ENCODE measurements at regions not wholly inside any gene's neighbourhood (a gene's known extent, or its start where the extent isn't known, plus 50 kb on each side); places are given as distances from the start of the nearest gene placed in this dataset.

DNA sequence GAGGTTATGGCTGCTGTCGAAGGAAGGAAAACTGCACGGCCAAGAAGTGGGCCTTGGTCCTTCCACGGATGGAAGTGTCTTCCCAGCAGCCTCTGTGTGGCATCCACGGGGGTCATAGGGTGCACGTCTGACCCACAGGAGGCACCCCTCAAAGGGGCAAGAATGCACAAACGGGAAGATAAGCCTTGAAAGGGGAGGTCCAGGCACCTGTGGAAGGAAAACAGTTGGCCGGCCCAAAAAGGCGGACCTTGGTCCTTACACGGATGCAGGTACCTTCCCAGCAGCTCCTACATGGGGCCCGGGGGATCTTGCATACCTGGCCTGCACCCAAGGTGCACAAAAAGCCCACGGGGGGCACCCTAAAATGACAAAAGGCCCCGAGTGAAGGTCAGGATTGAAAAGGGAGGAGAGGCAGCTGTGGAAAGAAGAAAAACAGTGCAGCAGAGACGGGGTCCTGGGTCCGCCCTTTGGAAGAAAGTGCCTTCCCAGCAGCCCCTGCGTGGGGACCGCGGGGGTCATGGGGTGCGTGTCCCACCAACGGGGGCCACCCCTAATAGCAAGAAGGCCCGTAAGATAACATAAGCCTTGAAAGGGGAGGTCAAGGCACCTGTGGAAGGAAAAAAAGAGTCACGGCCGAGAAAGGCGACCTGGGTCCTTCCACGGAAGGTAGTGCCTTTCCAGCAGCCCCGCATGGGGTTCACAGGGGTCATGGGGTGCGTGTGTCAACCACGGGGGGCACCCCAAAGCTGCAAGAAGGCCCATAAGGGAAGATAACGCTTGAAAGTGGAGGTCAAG is 276.1 kb downstream of the ALG10 start:
- CTCF ChIA-PET = no interaction called here
- no peak for DNase-seq (ENCODE audit: extremely low spot score)
- TF ChIP-seq, protein P1, sequence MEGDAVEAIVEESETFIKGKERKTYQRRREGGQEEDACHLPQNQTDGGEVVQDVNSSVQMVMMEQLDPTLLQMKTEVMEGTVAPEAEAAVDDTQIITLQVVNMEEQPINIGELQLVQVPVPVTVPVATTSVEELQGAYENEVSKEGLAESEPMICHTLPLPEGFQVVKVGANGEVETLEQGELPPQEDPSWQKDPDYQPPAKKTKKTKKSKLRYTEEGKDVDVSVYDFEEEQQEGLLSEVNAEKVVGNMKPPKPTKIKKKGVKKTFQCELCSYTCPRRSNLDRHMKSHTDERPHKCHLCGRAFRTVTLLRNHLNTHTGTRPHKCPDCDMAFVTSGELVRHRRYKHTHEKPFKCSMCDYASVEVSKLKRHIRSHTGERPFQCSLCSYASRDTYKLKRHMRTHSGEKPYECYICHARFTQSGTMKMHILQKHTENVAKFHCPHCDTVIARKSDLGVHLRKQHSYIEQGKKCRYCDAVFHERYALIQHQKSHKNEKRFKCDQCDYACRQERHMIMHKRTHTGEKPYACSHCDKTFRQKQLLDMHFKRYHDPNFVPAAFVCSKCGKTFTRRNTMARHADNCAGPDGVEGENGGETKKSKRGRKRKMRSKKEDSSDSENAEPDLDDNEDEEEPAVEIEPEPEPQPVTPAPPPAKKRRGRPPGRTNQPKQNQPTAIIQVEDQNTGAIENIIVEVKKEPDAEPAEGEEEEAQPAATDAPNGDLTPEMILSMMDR (IDR thresholded peaks at IDR 0.05; ENCODE audit: control extremely low read depth, extremely low read depth, low read depth, missing control alignments) = no peak
- POLR2A ChIA-PET = no interaction called here

DNA sequence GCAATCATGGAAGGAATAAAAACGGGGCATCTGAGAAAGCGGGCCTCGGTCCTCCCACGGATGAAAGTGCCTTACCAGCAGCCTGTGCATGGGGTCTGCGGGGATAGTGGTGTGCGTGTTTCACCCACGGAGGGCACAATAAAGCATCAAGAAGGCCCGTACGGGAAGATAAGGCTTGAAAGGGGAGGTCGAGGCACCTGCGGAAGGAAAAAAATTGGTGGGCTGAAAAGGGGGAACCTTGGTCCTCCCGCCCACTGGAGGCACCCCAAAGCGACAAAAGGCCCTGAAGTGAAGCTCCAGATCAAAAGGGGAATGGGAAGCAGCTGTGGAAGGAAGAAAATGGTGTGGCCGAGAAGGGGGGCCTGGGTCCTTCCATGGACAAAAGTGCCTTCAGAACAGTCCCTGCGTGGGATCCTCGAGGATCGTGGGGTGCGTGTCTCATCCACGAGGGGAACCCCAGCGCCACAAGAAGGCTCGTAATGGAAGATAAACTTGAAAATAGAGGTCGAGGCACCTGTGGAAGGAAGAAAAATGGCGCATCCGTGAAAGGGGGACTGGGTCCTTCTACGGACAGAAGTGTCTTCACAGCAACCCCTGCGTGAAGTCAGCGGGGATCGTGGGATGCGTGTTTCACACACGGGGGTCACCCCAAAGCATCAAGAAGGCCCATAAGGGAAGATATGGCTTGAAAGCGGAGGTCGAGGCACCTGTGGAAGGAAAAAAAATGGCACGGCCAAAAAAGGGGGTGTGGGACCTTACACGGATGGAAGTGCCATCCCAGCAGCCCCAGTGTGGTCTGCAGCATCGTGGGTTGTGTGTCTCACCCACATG is 276.9 kb downstream of the ALG10 start:
- POLR2A ChIA-PET = no interaction called here
- CTCF ChIA-PET = no interaction called here
- no peak for DNase-seq (ENCODE audit: extremely low spot score)
- TF ChIP-seq, protein P1 (IDR thresholded peaks at IDR 0.05; ENCODE audit: control extremely low read depth, extremely low read depth, low read depth, missing control alignments) = no peak

DNA sequence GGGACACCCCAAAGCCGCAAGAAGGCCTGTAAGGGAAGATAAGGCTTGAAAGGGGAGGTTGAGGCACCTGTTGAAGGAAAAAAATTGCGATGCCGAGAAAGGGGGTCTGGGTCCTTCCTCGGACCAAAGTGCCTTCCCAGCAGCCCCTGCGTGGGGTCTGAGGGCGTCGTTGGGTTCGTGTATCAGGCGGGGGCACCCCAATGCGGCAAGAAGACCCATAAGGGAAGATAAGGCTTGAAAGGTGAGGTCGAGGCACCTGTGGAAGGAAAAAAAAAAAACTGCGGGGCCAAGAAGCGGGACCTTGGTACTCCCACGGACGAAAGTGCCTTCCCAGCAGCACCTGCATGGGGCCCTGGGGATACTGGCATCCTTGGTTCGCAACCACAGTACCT is 277.5 kb downstream of the ALG10 start:
- DNase-seq (ENCODE audit: extremely low spot score) = no peak
- CTCF ChIA-PET = no interaction called here
- TF ChIP-seq, protein P1 (IDR thresholded peaks at IDR 0.05; ENCODE audit: control extremely low read depth, extremely low read depth, low read depth, missing control alignments) = no peak
- POLR2A ChIA-PET = no interaction called here

DNA sequence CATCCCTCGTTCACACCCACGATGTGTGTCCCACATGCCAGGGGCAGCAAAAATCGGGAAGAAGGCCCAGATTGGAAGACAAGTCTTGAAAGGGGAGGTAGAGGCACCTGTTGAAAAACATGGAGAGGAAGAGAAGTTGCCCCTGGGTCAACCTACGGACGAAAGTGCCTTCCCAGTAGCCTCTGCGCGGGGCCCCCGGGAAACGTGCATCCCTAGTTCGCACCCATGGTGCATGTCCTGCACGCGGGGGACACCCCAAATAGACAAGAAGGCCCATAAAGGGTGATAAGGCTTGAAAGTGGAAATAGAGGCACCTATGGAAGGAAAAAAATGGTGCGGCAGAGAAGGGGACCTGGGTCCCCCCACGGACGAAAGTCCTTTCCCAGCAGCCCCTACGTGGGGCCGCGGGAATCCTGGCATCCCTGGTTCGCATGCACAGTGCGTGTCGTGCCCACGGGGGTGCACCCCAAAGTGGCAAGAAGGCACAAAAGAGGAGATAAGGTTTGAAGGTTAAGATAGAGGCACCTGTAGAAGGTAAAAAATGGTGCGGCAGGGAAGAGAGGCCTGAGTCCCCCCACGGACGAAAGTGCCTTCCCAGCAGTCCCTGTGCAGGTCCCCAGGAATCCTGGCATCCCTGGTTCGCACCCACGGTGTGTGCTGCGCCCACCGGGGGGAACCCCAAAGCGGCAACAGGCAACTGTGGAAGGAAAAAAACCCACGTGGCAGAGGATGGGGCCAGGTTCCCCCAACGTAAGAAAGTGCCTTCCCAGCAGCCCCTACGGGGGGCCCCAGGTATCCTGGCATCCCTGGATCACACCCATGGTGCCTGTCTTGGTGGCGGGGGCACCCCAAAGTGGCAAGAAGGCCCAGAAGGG is 278.3 kb downstream of the ALG10 start:
- TF ChIP-seq, protein P1 (IDR thresholded peaks at IDR 0.05; ENCODE audit: control extremely low read depth, extremely low read depth, low read depth, missing control alignments) = no peak
- no peak for DNase-seq (ENCODE audit: extremely low spot score)
- ChIA-PET CTCF (no interaction called here), POLR2A (no interaction called here)

DNA sequence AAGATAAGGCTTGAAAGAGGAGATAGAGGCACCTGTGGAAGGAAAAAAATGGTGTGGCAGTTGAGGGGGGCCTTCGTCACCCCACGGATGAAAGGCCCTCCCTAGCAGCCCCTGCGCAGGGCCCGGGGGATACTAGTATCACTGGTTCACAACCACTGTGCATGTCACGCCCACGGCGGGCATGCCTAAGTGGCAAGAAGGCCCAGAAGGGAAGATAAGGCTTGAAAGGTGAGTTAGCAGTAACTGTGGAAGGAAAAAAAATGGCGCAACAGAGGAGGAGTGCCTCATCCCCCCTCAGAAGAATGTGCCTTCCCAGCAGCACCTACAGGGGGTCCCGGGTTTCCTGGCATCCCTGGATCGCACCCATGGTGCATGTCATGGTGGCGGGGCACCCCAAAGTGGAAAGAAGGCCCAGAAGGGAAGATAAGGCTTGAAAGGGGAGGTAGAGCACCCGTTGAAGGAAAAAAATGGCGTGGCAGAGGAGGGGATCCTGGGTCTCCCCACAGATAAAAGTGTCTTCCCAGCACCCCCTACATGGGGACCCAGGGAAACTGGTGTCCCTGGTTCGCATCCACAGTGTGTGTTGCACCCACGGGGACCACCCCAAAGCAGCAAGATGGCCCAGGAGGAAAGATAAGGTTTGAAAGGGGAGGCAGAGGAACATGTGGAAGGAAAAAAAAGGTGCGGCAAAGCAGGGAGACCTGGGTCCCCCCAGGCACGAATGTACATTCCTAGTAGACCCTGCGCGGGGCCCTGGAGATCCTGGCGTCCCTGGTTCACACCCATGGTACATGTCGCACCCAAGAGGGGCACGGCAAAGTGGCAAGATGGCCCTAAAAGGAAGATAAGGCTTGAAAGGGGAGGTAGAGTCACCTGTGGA is 279.2 kb downstream of the ALG10 start:
- no peak for DNase-seq (ENCODE audit: extremely low spot score)
- CTCF ChIA-PET = no interaction called here
- POLR2A ChIA-PET = no interaction called here
- TF ChIP-seq, protein P1 (IDR thresholded peaks at IDR 0.05; ENCODE audit: control extremely low read depth, extremely low read depth, low read depth, missing control alignments) = no peak
